ENCODE measurements at regions not wholly inside any gene's neighbourhood (a gene's known extent, or its start where the extent isn't known, plus 50 kb on each side); places are given as distances from the start of the nearest gene placed in this dataset.

DNA sequence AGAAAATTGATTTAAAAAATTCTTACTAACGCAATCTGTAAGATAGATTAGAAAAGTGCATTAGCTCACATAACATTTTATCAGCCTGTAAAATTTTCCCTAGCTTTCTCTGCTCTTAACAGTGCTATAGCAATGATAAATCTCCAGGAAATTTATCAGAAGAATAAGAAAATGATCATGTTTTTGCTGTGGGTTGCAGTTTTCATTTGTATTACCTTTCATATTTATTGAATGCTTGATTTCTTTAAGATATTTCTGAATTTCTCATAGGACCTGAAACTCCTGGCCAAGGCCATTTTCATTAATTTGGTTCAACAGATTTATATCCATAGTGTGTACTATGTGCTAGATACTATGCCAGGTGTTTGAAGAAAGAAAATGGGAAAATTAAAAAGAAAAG is 130.3 kb upstream of the STARD13 start:
- TF ChIP-seq, protein P1, sequence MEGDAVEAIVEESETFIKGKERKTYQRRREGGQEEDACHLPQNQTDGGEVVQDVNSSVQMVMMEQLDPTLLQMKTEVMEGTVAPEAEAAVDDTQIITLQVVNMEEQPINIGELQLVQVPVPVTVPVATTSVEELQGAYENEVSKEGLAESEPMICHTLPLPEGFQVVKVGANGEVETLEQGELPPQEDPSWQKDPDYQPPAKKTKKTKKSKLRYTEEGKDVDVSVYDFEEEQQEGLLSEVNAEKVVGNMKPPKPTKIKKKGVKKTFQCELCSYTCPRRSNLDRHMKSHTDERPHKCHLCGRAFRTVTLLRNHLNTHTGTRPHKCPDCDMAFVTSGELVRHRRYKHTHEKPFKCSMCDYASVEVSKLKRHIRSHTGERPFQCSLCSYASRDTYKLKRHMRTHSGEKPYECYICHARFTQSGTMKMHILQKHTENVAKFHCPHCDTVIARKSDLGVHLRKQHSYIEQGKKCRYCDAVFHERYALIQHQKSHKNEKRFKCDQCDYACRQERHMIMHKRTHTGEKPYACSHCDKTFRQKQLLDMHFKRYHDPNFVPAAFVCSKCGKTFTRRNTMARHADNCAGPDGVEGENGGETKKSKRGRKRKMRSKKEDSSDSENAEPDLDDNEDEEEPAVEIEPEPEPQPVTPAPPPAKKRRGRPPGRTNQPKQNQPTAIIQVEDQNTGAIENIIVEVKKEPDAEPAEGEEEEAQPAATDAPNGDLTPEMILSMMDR (IDR thresholded peaks at IDR 0.05) = no peak
- TF ChIP-seq POLR2A (IDR thresholded peaks at IDR 0.05) (no peak), EP300 (IDR thresholded peaks at IDR 0.05) (no peak)
